Suppressor macrophage treated with lipopolysaccharide for 1 hour (primary cell): ENCODE measurements at regions not wholly inside any gene's neighbourhood (a gene's known extent, or its start where the extent isn't known, plus 50 kb on each side); places are given as distances from the start of the nearest gene placed in this dataset.

Source experiments
- DNase-seq, 3 donors: peaks; one replicate each; pipeline ENCODE4 v3.0.0-alpha.2; 2020 to 2022

DNA sequence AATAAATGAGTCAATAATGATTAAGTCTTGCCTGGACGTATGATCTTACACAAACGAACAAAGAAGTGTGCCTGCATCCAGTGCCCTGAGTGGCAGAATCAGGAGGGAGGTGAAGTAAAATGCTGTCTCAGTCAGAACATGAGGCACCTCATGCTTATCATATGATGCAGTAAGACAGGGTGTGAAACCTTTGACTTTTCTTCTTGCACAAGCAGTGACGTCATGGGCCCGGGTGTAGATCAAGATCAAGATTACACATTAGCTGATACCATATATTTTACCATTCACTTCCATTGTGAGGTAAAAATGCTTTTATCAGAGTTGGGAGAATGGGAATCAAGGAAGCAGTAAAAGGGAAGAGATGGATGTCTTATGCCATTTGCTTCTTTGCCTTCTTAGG lies 291.6 kb upstream of the PLSCR5 start:
- no peak for DNase-seq

DNA sequence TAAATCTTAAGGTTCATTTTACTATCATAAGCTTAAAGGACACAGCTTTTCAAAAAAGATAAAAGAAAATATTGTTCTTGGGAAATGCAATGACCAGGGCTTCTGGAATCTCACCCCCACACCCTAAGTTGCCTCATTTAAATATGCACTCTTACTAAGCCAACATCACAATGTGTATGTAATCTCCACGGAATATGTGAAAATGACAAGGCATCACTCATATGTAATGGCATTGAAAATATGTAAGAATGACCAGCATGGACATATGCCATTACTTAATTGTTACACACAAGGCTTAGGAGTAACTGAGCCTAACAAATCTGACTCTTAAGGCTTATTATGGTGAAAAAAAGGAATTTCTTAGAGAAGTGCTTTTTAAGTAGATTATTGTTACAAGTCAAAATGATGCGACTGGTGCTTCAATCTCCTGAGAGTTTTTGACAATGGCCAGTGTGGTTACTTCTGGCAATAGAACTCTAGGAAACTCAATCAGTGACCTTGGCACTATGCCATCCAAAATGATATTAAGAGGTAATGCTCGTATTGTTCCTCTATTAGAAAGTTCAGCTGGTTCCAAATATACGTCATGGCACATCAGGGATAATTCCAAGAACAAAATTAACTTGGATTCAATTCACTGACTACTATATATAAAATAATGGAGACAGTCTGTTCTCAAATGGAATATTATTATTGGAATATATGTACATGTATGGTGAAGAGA lies 290.0 kb upstream of the PLSCR5 start:
- DNase-seq: no peak

DNA sequence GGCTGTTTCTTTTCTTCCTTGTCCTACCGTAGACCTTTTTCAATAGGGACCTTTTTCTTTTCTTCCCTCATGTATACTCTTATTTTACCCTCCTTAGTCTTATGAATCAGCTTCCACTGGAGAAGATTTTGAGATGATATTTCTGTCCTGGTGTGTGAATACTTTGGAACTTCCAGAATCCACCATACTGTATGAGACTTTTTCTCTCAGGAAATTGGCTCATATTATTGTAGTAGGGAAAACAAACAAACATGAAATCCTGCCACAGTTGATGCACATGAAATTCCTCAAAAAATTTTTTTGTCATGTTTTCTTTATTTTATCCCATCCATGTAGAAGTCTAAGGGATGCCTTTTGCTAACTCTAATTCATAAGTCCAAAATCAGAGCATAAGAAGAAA lies 289.3 kb upstream of the PLSCR5 start:
- DNase-seq: no peak

DNA sequence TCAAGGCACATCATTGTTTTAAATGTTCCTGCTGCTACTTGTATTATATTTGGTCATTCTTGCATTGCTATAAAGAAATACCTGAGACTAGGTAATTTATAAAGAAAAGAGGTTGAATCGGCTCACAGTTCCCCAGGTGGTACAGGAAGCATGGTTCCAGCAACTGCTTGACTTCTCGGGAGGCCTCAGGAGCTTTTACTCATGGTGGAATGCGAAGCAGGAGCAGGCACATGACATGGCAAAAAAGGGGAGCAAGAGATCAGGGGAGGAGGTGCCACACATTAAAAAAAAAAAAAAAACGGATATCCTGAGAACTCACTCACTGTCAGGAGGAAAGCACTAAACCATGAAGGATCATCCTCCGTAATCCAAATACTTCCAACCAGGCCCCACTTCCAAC lies 286.9 kb upstream of the PLSCR5 start:
- DNase-seq: no peak

DNA sequence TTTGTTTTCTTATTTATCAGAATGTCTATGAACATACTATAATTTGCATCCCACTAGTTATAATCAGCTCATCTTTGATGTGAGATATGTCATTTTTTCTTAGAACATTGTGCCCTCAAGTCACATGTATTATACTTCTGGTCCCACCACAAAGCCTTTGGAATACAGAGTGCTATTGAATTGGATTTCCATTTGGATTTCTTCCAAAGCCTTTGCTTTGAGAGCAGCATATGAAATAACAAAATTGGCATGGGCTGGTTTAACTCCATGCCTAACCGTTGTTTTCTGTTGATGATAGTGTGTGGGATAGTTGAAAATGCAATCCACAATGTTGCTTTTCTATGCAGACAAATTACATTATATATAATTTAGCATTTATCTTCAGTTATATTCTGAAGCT lies 284.5 kb upstream of the PLSCR5 start:
- DNase-seq: no peak

DNA sequence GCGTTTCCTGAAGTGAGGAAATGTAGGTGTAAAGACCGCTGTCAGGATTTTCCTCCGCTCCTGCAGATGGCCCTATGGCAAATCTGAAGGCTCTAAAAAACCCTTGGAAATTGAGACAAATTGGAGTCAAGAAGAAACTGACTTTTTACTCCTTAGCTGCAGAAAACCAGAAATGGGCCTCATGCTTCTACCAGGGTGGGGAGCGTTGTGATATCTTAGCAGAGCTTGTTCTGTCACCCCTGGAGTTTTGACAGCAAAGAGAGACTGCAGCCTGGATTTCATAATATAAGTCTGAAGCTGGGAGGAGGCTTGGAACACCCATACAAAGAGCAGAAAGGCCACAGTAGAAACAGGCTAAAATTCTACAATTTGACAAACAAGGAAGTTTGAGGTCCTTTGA lies 283.0 kb upstream of the PLSCR5 start:
- no peak for DNase-seq

DNA sequence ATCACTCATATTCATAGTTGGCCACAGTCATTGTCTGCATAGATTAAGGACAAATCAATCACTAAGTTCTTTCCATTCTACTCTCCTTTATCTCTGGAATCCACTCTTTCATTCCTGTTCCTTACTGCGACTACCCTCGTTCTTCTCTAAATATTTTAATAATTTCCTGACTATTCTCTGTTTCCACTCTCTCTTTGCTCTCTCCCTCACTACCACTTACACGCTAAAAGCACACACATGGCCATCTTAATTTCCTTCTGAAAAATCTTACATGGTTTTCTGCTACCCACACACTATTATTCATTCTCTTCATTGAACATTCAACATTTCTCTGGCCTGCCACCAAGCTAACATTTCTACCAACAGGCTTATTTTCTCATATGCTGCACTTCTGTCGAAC lies 279.6 kb upstream of the PLSCR5 start:
- DNase-seq: no peak

DNA sequence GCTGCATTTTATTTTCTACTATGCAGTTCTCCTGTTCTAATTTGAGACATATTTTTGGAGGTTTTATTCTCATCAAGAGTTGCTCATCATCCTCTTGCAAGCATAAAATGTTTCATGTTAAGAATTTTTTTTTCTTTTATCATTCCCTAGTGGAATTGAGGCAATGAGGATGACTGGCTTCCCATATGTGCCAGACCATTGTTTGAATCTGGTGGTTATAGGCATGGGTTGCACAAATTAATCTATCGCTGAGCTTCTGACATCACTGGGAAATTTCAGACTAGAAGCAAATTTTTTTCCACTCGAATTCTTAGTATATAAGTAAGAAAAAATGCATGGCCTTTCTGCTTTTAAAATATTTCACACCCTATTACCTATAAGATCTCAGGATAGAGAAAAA lies 279.1 kb upstream of the PLSCR5 start:
- no peak for DNase-seq

DNA sequence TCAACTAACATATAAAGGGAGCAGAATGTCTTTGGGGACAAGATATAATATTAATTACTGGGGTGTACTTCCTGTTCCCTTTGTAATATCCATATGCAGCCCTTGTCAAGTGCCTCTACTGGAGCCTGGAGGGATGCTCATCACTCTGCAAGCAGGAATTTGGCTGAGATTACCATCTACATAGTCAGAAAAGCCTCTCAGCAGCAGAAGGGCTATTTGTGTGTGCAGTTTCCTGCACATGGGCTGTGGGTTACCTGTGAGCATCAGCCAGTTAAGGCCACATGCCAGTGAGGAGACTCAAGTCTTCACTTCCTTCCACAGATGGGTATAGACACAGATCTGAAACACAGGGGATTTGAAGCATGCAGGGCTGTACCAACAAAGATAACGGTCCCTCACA lies 278.1 kb upstream of the PLSCR5 start:
- DNase-seq: no peak

DNA sequence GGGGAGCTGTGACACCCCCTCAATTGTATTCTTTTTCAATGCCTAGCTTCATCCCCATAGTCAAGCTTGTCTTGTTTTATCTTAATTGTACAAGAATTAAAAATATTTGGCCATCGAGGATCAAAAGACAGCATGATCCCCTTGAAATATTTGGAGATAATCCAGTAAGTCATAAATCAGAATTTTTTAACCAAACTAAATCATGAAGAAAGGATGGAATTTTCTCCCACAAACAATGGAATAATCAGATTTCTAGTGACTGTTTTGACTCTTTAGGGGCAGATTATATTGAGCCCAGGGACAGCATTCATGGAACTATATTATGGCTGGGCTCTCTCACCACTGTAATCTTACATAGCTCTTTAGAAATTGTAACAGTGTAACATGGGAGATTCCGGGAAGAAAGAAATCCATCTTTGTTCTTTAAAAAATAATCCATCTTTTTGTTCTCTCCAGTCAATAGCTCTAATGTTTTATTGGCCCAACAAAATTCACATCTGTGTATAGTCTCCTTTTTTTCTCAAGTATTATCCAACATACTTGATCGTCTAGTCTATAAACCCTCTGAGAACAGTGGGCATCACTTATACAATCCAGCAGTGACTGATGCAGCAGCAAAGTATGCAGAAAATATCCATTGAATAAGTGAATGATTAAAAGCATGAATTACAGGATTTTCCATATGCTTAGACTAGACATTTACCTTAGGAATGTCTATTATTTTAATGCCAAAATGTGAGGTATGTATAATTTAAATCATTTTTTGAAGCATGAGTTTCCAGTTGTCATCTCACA lies 277.0 kb upstream of the PLSCR5 start:
- no peak for DNase-seq

DNA sequence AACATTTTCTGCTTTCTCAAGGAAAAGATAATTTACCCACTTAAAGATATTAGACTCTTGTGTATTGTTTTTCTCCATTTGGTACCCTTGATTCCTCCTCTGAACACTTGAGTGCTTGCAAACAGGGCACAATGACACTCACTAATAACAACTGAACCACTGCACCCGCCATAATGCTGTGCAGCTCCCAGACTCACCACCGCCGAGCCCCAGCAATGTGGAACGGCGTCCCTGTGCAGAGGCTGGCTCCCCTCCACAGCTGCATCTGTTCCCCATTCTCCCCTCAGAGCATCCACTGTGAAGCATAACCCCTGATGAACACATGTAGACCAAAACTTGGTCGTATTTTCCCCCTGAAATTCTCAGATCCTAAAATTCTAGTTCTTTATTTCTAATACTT lies 276.2 kb upstream of the PLSCR5 start:
- no peak for DNase-seq

DNA sequence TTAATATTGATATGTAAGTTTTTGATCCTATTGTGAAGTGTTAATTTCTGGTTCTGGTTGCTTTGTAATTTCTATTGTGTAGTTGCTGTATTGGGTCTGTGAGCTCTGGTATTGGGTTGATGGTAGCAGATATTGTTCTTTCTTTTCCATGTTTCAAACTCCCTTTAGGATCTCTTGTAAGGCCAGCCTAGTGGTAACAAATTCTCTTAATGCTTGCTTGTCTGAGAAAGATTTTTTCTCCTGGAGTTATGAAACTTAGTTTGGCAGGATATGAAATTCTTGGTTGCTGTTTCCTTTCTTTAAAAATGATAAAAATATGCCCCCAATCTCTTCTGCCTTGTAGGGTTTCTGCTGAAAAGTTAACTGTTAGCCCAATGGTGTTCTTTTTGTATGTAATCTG lies 268.6 kb upstream of the PLSCR5 start:
- no peak for DNase-seq

DNA sequence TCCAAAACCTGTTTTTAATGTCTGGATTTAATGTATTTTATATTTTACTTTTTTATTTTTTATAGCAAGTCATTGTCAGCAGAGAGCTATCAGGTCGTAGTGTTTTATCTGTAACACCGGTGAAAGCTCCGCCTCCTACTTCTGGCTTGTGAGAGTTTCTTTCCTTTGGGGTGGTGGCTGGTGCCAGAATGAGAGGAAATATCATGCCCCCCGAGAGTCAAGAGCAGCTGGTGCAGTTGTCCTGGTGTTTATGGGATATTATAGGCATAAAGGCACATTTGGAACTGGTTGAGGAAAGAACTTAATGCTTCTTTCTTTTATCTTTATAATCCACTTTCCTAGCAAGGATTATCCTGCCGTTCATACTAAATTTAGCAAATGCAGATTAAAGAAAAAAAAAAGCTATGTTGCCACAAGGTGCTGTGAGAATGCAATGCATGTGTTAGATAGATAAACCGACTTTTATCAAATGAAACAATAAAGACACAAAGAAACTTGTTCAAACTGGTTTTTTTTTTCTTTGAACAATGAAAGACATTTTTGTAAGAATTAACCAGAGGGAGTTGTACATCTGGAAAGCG lies 260.1 kb upstream of the PLSCR5 start:
- no peak for DNase-seq

DNA sequence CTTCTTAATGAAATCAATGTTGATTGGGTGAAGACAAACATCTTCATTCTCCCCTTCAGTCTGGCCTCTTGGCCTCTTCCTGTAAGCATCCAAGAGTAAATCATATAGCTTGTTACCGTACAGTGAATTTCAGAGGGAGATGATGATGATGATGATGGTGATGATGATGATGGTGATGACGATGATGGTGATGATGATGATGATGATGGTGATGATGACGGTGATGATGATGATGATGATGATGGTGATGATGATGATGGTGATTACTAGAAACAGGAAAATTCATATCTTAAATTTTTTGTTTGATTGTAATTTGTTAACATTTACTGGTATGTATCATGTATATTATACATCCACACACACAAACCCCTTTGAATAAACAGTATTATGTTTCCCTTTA lies 256.1 kb upstream of the PLSCR5 start:
- DNase-seq: no peak

DNA sequence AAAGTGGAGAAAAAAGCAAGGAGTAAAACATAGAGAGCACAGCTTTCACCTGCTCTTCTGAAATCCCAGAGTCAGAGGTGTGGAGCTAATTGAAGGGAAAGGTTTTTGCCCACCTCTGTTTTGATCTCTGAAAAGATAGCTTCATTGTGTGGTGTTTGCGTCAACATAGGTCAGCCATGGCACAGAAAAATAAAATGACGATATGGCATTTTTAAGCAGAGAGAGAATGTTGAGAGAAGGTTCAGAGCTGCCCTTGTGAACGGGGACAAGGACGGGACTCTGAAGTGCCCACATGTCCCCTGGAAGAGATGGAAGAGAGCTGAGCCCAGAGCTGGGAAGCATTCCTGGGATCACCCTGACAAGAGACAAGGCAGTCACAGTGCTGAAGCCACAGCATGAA lies 249.4 kb upstream of the PLSCR5 start:
- no peak for DNase-seq

DNA sequence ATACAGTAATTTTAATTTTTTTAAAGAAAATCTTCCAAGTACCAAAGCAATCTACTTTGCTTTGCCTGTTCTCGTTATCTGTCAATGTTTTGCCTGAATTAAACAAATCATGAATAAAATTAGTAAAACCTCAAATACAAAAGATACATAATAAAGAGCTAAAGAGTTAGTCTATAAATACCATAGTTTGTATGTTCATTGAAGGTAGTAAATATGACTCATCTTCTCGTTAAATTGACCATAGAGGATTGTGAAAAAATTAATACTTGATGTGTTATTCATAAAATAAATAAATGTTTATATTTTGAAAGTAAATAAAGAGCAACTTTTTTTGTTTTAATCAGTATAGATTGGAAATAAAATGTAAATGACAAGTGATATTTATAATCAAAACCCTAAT lies 246.5 kb upstream of the PLSCR5 start:
- no peak for DNase-seq

DNA sequence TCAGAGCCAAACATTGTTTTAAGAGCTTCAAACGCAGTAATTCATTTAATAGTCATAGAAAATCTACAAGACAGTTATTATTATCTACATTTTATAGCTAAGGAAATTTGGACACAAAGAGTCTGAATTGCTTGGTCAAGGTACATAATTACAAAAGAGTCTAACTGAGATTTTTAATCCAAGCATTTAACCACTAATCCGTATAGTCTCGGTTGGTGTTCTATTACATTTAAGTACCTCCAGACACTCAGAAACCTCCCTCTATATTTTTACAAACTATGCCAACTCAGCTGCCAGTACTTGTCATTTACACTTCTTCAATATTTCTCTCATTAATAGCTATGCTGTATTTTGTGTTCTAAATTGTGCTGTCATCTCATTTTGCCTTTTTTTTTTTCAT lies 240.2 kb upstream of the PLSCR5 start:
- no peak for DNase-seq

DNA sequence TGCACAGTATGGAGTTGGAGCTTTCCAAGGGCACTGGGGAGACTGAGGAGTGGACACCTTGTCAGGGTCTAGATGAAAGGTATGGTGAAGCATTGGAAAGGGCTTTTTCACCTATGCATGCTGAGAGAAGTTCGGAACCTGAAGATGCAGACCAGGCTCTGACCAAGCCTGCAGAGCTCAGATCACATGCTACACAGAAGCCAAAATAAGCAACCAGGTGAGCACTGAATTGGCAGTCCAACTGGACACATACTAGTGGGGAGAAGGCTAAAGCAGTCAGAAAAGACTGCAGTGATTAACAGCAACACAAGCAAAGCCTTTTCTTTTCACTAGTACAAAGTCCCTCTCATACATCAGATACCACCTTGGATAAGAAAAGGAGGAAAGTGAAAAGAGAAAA lies 238.3 kb upstream of the PLSCR5 start:
- no peak for DNase-seq

DNA sequence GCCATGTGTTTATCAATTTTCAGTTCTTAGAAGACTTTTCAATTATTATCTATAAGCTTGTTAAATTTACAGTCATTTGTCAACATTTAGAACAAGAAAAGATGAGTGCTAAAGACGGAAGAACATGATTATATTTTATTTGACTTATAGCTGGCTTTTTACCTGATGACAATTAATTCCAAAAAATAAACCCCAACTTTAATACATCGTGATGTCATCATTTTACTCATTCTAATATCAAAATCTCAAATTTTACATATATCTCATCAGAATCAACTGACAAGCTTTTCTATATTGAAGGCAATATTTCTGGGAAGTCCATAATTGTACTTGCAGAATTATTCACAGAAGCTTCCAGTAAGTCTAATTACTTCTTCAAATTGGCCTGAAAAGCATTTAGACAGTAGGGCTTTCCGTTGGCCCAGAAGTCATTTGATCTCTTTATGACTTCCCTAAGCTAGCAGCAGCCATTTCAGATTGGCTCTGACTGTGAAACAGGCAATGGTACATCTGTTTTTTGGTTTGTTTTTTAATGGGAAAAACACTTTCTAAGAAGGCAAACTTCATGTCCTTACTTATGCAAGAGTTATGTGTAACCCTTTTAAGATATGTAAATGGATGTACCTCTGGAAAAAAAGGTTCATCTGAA lies 234.7 kb upstream of the PLSCR5 start:
- no peak for DNase-seq

DNA sequence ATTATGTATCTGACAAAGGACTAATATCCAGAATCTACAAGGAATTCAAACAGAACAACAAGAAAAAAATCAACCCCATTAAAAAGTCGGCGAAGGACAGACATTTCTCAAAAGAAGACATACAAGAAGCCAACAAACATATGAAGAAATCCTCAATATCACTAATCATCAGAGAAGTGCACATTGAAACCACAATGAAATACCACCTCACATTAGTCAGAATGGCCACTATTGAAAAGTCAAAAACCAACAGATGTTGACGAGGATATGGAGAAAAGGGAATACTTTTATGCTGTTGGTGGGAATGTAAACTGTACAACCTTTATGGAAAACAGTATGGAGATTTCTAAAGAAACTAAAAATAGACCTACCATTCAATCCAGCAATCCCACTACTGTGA lies 233.1 kb upstream of the PLSCR5 start:
- no peak for DNase-seq

DNA sequence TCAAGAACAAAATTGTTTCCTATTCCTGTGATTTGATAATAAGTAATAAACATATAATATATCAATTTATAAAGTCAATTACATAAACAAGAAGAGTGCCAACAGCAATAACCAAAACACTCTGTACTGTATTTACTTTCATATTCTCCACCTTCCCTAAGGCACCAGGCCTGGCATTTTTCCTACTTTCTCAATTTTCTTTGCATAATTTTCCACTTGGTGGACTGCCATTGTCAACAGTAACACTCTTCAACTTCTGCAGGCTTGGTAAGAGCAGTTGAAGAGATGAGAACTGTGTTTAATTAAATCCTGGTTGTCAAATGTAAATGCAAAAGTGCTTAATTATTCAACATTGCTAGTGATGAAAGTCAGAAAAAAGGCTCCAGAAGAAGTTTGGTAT lies 229.8 kb upstream of the PLSCR5 start:
- no peak for DNase-seq

DNA sequence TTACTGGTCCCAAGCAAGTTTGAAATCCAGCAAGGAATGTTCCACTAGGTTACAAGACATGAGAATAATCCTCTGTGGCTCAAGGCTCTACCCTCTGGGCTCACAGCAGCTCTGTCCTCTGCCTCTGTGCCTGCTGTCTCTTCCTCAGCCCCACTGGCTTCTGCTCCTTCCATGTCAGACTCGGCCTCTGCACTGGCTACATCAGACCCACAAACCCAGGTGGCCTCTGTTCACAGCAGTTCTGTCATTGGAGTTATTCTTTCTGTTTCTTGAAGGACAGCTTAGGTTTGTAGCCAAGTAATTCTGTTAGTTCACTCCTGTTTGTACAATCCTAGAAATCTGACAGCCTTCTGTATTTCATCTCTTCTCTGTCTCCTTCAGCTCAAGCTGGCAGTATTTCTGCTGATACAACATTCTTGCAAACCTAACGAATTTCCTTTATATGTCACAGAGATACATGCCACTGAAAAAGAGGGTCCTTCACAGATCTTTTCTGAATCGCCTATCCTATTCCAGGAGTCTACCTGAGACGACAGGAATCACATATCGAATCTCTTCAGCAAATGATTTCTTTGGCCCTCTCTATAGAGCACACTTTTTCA lies 227.8 kb upstream of the PLSCR5 start:
- no peak for DNase-seq

DNA sequence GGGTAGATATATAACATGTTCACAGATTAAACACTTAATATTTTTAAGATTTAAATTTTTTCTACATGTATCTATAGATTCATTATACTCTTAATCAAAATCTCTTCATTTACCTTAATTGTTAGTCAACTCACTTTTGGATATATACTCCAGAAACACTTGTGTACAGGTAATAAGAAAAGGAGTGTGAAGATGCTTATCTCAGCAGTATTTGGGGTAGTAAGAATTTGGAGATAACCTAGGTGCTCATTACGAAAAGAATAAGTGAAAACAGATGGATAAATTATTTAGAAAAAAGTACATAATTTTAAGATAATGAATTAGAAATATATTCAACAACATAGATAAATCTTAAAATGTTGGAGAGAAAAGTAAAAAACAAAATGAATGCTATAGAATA lies 226.5 kb upstream of the PLSCR5 start:
- no peak for DNase-seq

DNA sequence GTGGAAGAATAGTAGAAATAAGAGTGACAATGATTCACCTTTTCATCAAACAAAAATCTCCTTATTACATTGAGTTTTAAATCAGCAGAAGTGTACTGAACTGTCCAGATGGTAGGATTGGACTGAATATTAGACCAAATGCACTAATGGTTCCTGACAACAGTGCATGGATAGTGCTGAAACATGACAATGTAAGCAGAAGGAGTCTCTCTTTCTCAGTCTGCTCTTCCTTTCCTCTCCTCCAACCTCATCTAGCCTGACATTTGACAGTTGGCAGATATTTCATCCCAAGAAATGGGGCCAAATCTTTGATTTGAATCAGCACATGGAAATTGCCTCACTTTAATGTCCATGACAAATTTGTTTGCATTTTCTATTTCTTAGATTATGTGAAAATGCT lies 225.1 kb upstream of the PLSCR5 start:
- no peak for DNase-seq
